ENCODE measurements at regions not wholly inside any gene's neighbourhood (a gene's known extent, or its start where the extent isn't known, plus 50 kb on each side); places are given as distances from the start of the nearest gene placed in this dataset.
A peak's percentile ranks its signal among the peaks of the same experiment; 100 is the strongest.

- H3K9ac ChIP-seq (ENCODE audit: low read depth in 1 of 2, low read length in 2 of 2), result no peak overlapping the region
- peaks cover 0 to 1% (median 0%) of the 10 kb centered on the region in 4 donors for H3K4me1 ChIP-seq (ENCODE audit: control insufficient read depth in 4 of 4, insufficient read depth in 4 of 4, low read length in 3 of 4)
- no peaks in the 10 kb centered on the region for H3K9me3 ChIP-seq (ENCODE audit: control insufficient read depth in 4 of 4, low read length in 3 of 4)
- DNase-seq (ENCODE audit: low spot score), result no peak
- no peak overlapping the region for H3K27ac ChIP-seq (ENCODE audit: low read depth in 1 of 2, low read length in 2 of 2)
- TF ChIP-seq HNF4A (conservative IDR thresholded peaks at IDR 0.05), result no peak
- no peak for TF ChIP-seq HNF4G (IDR thresholded peaks at IDR 0.05)
- TF ChIP-seq RAD21 (IDR thresholded peaks at IDR 0.05), result peak; percentile 68 to 82
- TF ChIP-seq CTCF (IDR thresholded peaks at IDR 0.05; ENCODE audit: low read depth, low read length, missing input control), result peak; percentile 55
- H3K36me3 ChIP-seq (ENCODE audit: control insufficient read depth in 4 of 4, insufficient read depth in 3 of 4, low read depth in 1 of 4, low read length in 3 of 4), result no peaks in the 10 kb centered on the region
- no peak overlapping the region for H3K4me3 ChIP-seq (ENCODE audit: low read depth in 1 of 3, low read length in 3 of 3)
- WGBS, result 46% methylated on average over 5 of the region's 5 CpGs
- peaks cover 0 to 3% (median 0%) of the 10 kb centered on the region in 4 donors for H3K27me3 ChIP-seq (ENCODE audit: control insufficient read depth in 4 of 4, insufficient read depth in 4 of 4, low read length in 3 of 4)
These were observed 317.2 kb upstream of the NFIA start for GRCh38 chr1:60765204-60765603.

GRCh38 chr1:60764489-60764888 is 317.9 kb upstream of the NFIA start:
- no peaks in the 10 kb centered on the region for H3K9me3 ChIP-seq (ENCODE audit: control insufficient read depth in 4 of 4, low read length in 3 of 4)
- no peak for DNase-seq (ENCODE audit: low spot score)
- no peaks in the 10 kb centered on the region for H3K36me3 ChIP-seq (ENCODE audit: control insufficient read depth in 4 of 4, insufficient read depth in 3 of 4, low read depth in 1 of 4, low read length in 3 of 4)
- peaks cover 0 to 1% (median 0%) of the 10 kb centered on the region in 4 donors for H3K4me1 ChIP-seq (ENCODE audit: control insufficient read depth in 4 of 4, insufficient read depth in 4 of 4, low read length in 3 of 4)
- 80% methylated on average over 3 of the region's 3 CpGs for WGBS
- TF ChIP-seq FOXA1 (IDR thresholded peaks at IDR 0.05) (no peak), HNF4G (IDR thresholded peaks at IDR 0.05) (no peak), CTCF (IDR thresholded peaks at IDR 0.05; ENCODE audit: low read depth, low read length, missing input control) (no peak), SP1 (IDR thresholded peaks at IDR 0.05) (no peak), REST (IDR thresholded peaks at IDR 0.05) (no peak), RAD21 (IDR thresholded peaks at IDR 0.05) (no peak), NR2F2 (IDR thresholded peaks at IDR 0.05) (no peak), JUND (IDR thresholded peaks at IDR 0.05) (no peak), ATF3 (IDR thresholded peaks at IDR 0.05) (no peak), RXRA (IDR thresholded peaks at IDR 0.05) (no peak), GABPA (IDR thresholded peaks at IDR 0.05 in 1 of 2, conservative IDR thresholded peaks at IDR 0.05 in 1 of 2) (no peak), EGR1 (IDR thresholded peaks at IDR 0.05; ENCODE audit: low read depth in 2 of 2) (no peak), HNF4A (conservative IDR thresholded peaks at IDR 0.05) (no peak), MAX (IDR thresholded peaks at IDR 0.05) (no peak), ZBTB33 (IDR thresholded peaks at IDR 0.05) (no peak), FOXA2 (IDR thresholded peaks at IDR 0.05) (no peak), TAF1 (conservative IDR thresholded peaks at IDR 0.05) (no peak), YY1 (IDR thresholded peaks at IDR 0.05) (no peak)
- H3K27me3 ChIP-seq (ENCODE audit: control insufficient read depth in 4 of 4, insufficient read depth in 4 of 4, low read length in 3 of 4), result peaks cover 0 to 3% (median 0%) of the 10 kb centered on the region in 4 donors
- H3K4me3 ChIP-seq (ENCODE audit: low read depth in 1 of 3, low read length in 3 of 3), result no peak overlapping the region
- H3K27ac ChIP-seq (ENCODE audit: low read depth in 1 of 2, low read length in 2 of 2), result no peak overlapping the region
- no peak overlapping the region for H3K9ac ChIP-seq (ENCODE audit: low read depth in 1 of 2, low read length in 2 of 2)
